HCT116 (cell line): ENCODE measurements at regions not wholly inside any gene's neighbourhood (a gene's known extent, or its start where the extent isn't known, plus 50 kb on each side); places are given as distances from the start of the nearest gene placed in this dataset.

Source experiments
- ATAC-seq: fragments of 200-7000 bp; cut with Tn5 transposase; 2 replicates; pipeline ENCODE4 v1.9.1; 2020; ENCODE audit warnings: mild to moderate bottlenecking, moderate library complexity
- BruUV-seq: library from RNA; stranded (reverse); fragments of 400-500 nt; replicated peaks from 2 replicates; lab custom pipeline; 2021; lab: Mats Ljungman, UMichigan
- CTCF ChIA-PET: fragments of 300-600 bp; sonication (Branson Sonifier 250); formaldehyde crosslinking; loops from one replicate; lab custom pipeline; 2021; ENCODE audit warnings: antibody characterized with exemption; lab: Charles Lee
- POLR2A ChIA-PET: fragments of 300-600, 350-600 bp; sonication (Branson Sonifier 250); formaldehyde crosslinking; loops from one replicate; lab custom pipeline; 2021; ENCODE audit warnings: antibody characterized with exemption; lab: Charles Lee
- RAD21 ChIA-PET, 2 experiments: fragments of 300-600 bp; sonication (Branson Sonifier 250); formaldehyde crosslinking; loops; one replicate each; lab custom pipeline; 2023; ENCODE audit warnings: low total read pairs in 2 of 2; ENCODE audit not compliant: uncharacterized antibody in 2 of 2, unreplicated experiment in 2 of 2, low non-redundant PET in 1 of 2; lab: Charles Lee
- DNase-seq: peaks from one replicate; pipeline ENCODE4 v3.0.0-alpha.2; 2010; ENCODE audit warnings: low read depth, low spot score
- H2AFZ ChIP-seq: fragments of 200-600 bp; shearing (Covaris generic), sonication (generic); 2 replicates; pipeline ENCODE4 v1.6.1; 2017; ENCODE audit warnings: low read depth, mixed run types, mixed read lengths, antibody characterized with exemption, low read length; ENCODE audit not compliant: poor library complexity, severe bottlenecking
- H3K27ac ChIP-seq: 2 replicates; pipeline ENCODE4 v1.5.1; 2012; ENCODE audit warnings: low read depth, low read length
- H3K27me3 ChIP-seq: fragments of 200-600 bp; sonication (generic); 2 replicates; pipeline ENCODE4 v1.6.1; 2016; ENCODE audit warnings: mixed run types, low read length, mixed read lengths; ENCODE audit not compliant: insufficient read depth
- H3K36me3 ChIP-seq, 2 experiments: fragments of 200-500 bp in 1 of 2; fragments of 200-600 bp in 1 of 2; sonication (Bioruptor generic) in 1 of 2; sonication (generic) in 1 of 2; 2 replicates each; pipeline versions ENCODE4 v1.5.1 to v1.6.1; 2014 to 2016; ENCODE audit warnings: low read length in 2 of 2, inconsistent platforms in 1 of 2, mixed read lengths in 1 of 2, mixed run types in 1 of 2; ENCODE audit not compliant: insufficient read depth in 2 of 2, control insufficient read depth in 1 of 2
- H3K4me1 ChIP-seq, 2 experiments: fragments of 200-600 bp in 1 of 2; sonication (generic) in 1 of 2; 2 replicates each; pipeline versions ENCODE4 v1.5.1 to v1.6.1; 2012 to 2017; ENCODE audit warnings: low read length in 2 of 2, inconsistent platforms in 1 of 2, mild to moderate bottlenecking in 1 of 2, mixed read lengths in 1 of 2, mixed run types in 1 of 2, moderate library complexity in 1 of 2; ENCODE audit not compliant: insufficient read depth in 2 of 2, control insufficient read depth in 1 of 2
- H3K4me2 ChIP-seq: fragments of 200-600 bp; sonication (generic); 2 replicates; pipeline ENCODE4 v1.6.1; 2017; ENCODE audit warnings: mixed run types, low read length, mixed read lengths
- H3K4me3 ChIP-seq, 2 experiments: fragments of 200-600 bp in 1 of 2; sonication (generic) in 1 of 2; replicated peaks in 1 of 2; 2 replicates each; pipeline ENCODE4 v1.5.1; 2011 to 2016; ENCODE audit warnings: low read length in 2 of 2, control low read depth in 1 of 2, low read depth in 1 of 2, mild to moderate bottlenecking in 1 of 2, mixed read lengths in 1 of 2, mixed run types in 1 of 2
- H3K79me2 ChIP-seq: fragments of 200-600 bp; sonication (generic); 2 replicates; pipeline ENCODE4 v1.6.1; 2017; ENCODE audit warnings: mild to moderate bottlenecking, mixed run types, low read length, moderate library complexity, mixed read lengths; ENCODE audit not compliant: insufficient read depth
- H3K9ac ChIP-seq: fragments of 200-600 bp; sonication (generic); 2 replicates; pipeline ENCODE4 v1.6.1; 2016; ENCODE audit warnings: low read length, mixed read lengths
- H3K9me2 ChIP-seq: fragments of 200-600 bp; sonication (generic), shearing (Covaris generic); 2 replicates; pipeline ENCODE4 v1.6.1; 2017; ENCODE audit warnings: mixed run types, mild to moderate bottlenecking, moderate library complexity; ENCODE audit not compliant: insufficient read depth
- H3K9me3 ChIP-seq, 2 experiments: fragments of 200-500 bp in 1 of 2; fragments of 200-600 bp in 1 of 2; sonication (Bioruptor generic) in 1 of 2; sonication (generic) in 1 of 2; 2 replicates each; pipeline ENCODE4 v1.6.1; 2014 to 2017; ENCODE audit warnings: low read length in 2 of 2, mixed read lengths in 2 of 2, inconsistent platforms in 1 of 2, low read depth in 1 of 2, mild to moderate bottlenecking in 1 of 2, mixed run types in 1 of 2, moderate library complexity in 1 of 2; ENCODE audit not compliant: control insufficient read depth in 1 of 2, insufficient read depth in 1 of 2
- H4K20me1 ChIP-seq: fragments of 200-600 bp; sonication (generic), shearing (Covaris generic); 2 replicates; pipeline ENCODE4 v1.6.1; 2017; ENCODE audit warnings: mixed run types, mild to moderate bottlenecking, moderate library complexity; ENCODE audit not compliant: insufficient read depth
- CBX3 ChIP-seq: IDR thresholded peaks from 2 replicates; pipeline ENCODE4 v1.6.1; 2012; ENCODE audit warnings: low read depth
- CEBPB ChIP-seq: IDR thresholded peaks from 2 replicates; pipeline ENCODE4 v1.6.1; 2012; ENCODE audit warnings: low read depth
- EGR1 ChIP-seq: IDR thresholded peaks from 2 replicates; pipeline ENCODE4 v1.6.1; 2012; ENCODE audit warnings: low read depth
- ELF1 ChIP-seq: IDR thresholded peaks from 2 replicates; pipeline ENCODE4 v1.6.1; 2012; ENCODE audit warnings: low read depth, borderline replicate concordance
- EZH2 ChIP-seq: fragments of 200-600 bp; sonication (generic); IDR thresholded peaks from 2 replicates; pipeline ENCODE4 v1.6.1; 2017; ENCODE audit warnings: antibody characterized with exemption, mixed run types
- EZH2phosphoT487 ChIP-seq: fragments of 200-600 bp; IDR thresholded peaks from 2 replicates; pipeline ENCODE4 v1.6.1; 2018; ENCODE audit warnings: antibody characterized with exemption, borderline replicate concordance
- JUND ChIP-seq: IDR thresholded peaks from 2 replicates; pipeline ENCODE4 v1.6.1; 2012
- POLR2AphosphoS5 ChIP-seq: IDR thresholded peaks from 2 replicates; pipeline ENCODE4 v1.6.1; 2011; ENCODE audit warnings: mild to moderate bottlenecking, low read depth, low read length, moderate library complexity
- RAD21 ChIP-seq: IDR thresholded peaks from 2 replicates; pipeline ENCODE4 v1.6.1; 2012; ENCODE audit warnings: low read depth, mild to moderate bottlenecking
- SIN3A ChIP-seq: IDR thresholded peaks from 2 replicates; pipeline ENCODE4 v1.6.1; 2012; ENCODE audit warnings: low read depth
- SP1 ChIP-seq: IDR thresholded peaks from 2 replicates; pipeline ENCODE4 v1.6.1; 2012; ENCODE audit warnings: low read depth
- SRF ChIP-seq: IDR thresholded peaks from 2 replicates; pipeline ENCODE4 v1.6.1; 2012; ENCODE audit warnings: low read depth
- YY1 ChIP-seq: IDR thresholded peaks from 2 replicates; pipeline ENCODE4 v1.6.1; 2011; ENCODE audit warnings: low read length, low read depth, moderate library complexity, mild to moderate bottlenecking; ENCODE audit not compliant: insufficient replicate concordance; ENCODE audit errors: extremely low read depth
- ZFX ChIP-seq: fragments of 450-650 bp; IDR thresholded peaks from 2 replicates; pipeline ENCODE4 v1.6.1; 2017
- intact Hi-C: fragments of 100-400 bp; cut with micrococcal nuclease; formaldehyde crosslinking; loops from 2 replicates; pipeline ENCODE4 v1.10.0; 2022
- TF ChIP-seq, protein P1 (sequence below): IDR thresholded peaks from 2 replicates; pipeline ENCODE4 v1.6.1; 2012

GRCh38 chr2:220880623-220881596 lies 691.2 kb downstream of the EPHA4 start:
- no peak overlapping the region for H3K4me2 ChIP-seq
- no peak overlapping the region for H3K27ac ChIP-seq
- POLR2A ChIA-PET: no interaction called here
- no peaks in the 10 kb centered on the region for H4K20me1 ChIP-seq
- no peaks in the 10 kb centered on the region for H3K9me2 ChIP-seq
- RAD21 ChIA-PET: no interaction called here
- H3K79me2 ChIP-seq: no peaks in the 10 kb centered on the region
- H3K4me3 ChIP-seq: no peak overlapping the region
- no peak overlapping the region for H3K9ac ChIP-seq
- DNase-seq (no peak), ATAC-seq (no peak)
- intact Hi-C loops: no loop called here
- no peaks in the 10 kb centered on the region for H3K36me3 ChIP-seq
- no peaks in the 10 kb centered on the region for H3K9me3 ChIP-seq
- BruUV-seq: no TSS peak
- no peaks in the 10 kb centered on the region for H3K4me1 ChIP-seq
- CTCF ChIA-PET: no interaction called here
- no peak overlapping the region for H2AFZ ChIP-seq
- no peak for TF ChIP-seq ELF1
- no peaks in the 10 kb centered on the region for H3K27me3 ChIP-seq

- RAD21 ChIA-PET: interaction anchor here in 1 of 2 experiments (0.6 kb wide), 1 partner anchor 31 kb away, joined by 3 read pairs; no protein-coding TSS in a partner anchor
- ATAC-seq (no peak), DNase-seq (no peak)
- no peak overlapping the region for H3K4me2 ChIP-seq
- intact Hi-C loops: no loop called here
- CTCF ChIA-PET: no interaction called here
- H3K9ac ChIP-seq: no peak overlapping the region
- H3K36me3 ChIP-seq: no peaks in the 10 kb centered on the region
- no peaks in the 10 kb centered on the region for H4K20me1 ChIP-seq
- TF ChIP-seq JUND (no peak), RAD21 (no peak), SIN3A (no peak), EZH2phosphoT487 (no peak), CEBPB (no peak), CBX3 (no peak), SP1 (no peak), ZFX (no peak), EGR1 (no peak), SRF (no peak), EZH2 (no peak), YY1 (no peak), POLR2AphosphoS5 (no peak), ELF1 (no peak)
- TF ChIP-seq, protein P1, sequence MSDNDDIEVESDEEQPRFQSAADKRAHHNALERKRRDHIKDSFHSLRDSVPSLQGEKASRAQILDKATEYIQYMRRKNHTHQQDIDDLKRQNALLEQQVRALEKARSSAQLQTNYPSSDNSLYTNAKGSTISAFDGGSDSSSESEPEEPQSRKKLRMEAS: no peak
- TF ChIP-seq, all 23 proteins: peak for 0
- POLR2A ChIA-PET: no interaction called here
- Histone ChIP-seq H3K79me2 (no peaks in the 10 kb centered on the region), H3K9me3 (no peaks in the 10 kb centered on the region), H3K27me3 (no peaks in the 10 kb centered on the region), H3K4me3 (no peak overlapping the region), H2AFZ (no peak overlapping the region), H3K27ac (no peak overlapping the region), H3K9me2 (no peaks in the 10 kb centered on the region), H3K4me1 (no peaks in the 10 kb centered on the region)
- BruUV-seq: no TSS peak
These were observed 689.6 kb downstream of the EPHA4 start for GRCh38 chr2:220882507-220882906.
